Neural cell (in vitro differentiated cells): ENCODE measurements at regions not wholly inside any gene's neighbourhood (a gene's known extent, or its start where the extent isn't known, plus 50 kb on each side); places are given as distances from the start of the nearest gene placed in this dataset.

Experiments used
- H2AFZ ChIP-seq: fragments of 200-600, 300-800 bp; sonication (generic), shearing (Covaris generic); 2 replicates; pipeline ENCODE4 v1.6.0; 2014; ENCODE audit warnings: low read depth, mild to moderate bottlenecking, antibody characterized with exemption, low read length, moderate library complexity
- H3F3A ChIP-seq: fragments of 200-600 bp; shearing (Covaris generic); 2 replicates; pipeline ENCODE4 v1.6.1; 2016; ENCODE audit warnings: mild to moderate bottlenecking, moderate library complexity, mixed read lengths, antibody characterized with exemption, low read length; ENCODE audit not compliant: insufficient read depth, poor library complexity, severe bottlenecking
- H3K27ac ChIP-seq: fragments of 200-600, 300-800 bp; sonication (generic), shearing (Covaris generic); 2 replicates; pipeline ENCODE4 v1.5.1; 2014; ENCODE audit warnings: mild to moderate bottlenecking, low read length, moderate library complexity
- H3K27me3 ChIP-seq: fragments of 300-800, 200-600 bp; sonication (generic), shearing (Covaris generic); 2 replicates; pipeline ENCODE4 v1.6.0; 2014; ENCODE audit warnings: mild to moderate bottlenecking, low read depth, low read length, moderate library complexity; ENCODE audit not compliant: insufficient read depth
- H3K36me3 ChIP-seq: fragments of 300-800, 200-600 bp; sonication (generic), shearing (Covaris generic); 2 replicates; pipeline ENCODE4 v1.5.1; 2014; ENCODE audit warnings: mild to moderate bottlenecking, antibody characterized with exemption, low read length, moderate library complexity; ENCODE audit not compliant: insufficient read depth
- H3K4me2 ChIP-seq: fragments of 300-800, 200-600 bp; sonication (generic), shearing (Covaris generic); 2 replicates; pipeline ENCODE4 v1.6.0; 2014; ENCODE audit warnings: mild to moderate bottlenecking, low read length
- H3K4me3 ChIP-seq: fragments of 300-800, 200-600 bp; sonication (generic), shearing (Covaris generic); 2 replicates; pipeline ENCODE4 v1.5.1; 2014; ENCODE audit warnings: mild to moderate bottlenecking, low read length, moderate library complexity
- H3K79me2 ChIP-seq: fragments of 200-600 bp; shearing (Covaris generic); replicated peaks from 2 replicates; pipeline ENCODE4 v1.6.0; 2014; ENCODE audit warnings: mild to moderate bottlenecking, low read length, moderate library complexity; ENCODE audit not compliant: insufficient read depth
- H3K9ac ChIP-seq: fragments of 300-800, 200-600 bp; sonication (generic), shearing (Covaris generic); 2 replicates; pipeline ENCODE4 v1.6.1; 2016; ENCODE audit warnings: mild to moderate bottlenecking, low read length, mixed read lengths
- H3K9me2 ChIP-seq: fragments of 200-600 bp; shearing (Covaris generic); 2 replicates; pipeline ENCODE4 v1.6.1; 2016; ENCODE audit warnings: mild to moderate bottlenecking, low read length, mixed read lengths; ENCODE audit not compliant: insufficient read depth
- H3K9me3 ChIP-seq: fragments of 200-600, 300-800 bp; sonication (generic), shearing (Covaris generic); 2 replicates; pipeline ENCODE4 v1.6.1; 2016; ENCODE audit warnings: mild to moderate bottlenecking, mixed run types, low read length, moderate library complexity, mixed read lengths
- H4K20me1 ChIP-seq: fragments of 200-600 bp; shearing (Covaris generic); 2 replicates; pipeline ENCODE4 v1.6.1; 2016; ENCODE audit warnings: mild to moderate bottlenecking, mixed run types; ENCODE audit not compliant: insufficient read depth
- EP300 ChIP-seq: fragments of 450-650 bp; conservative IDR thresholded peaks from 2 replicates; pipeline ENCODE4 v1.6.1; 2014; ENCODE audit warnings: antibody characterized with exemption, mild to moderate bottlenecking, moderate library complexity; ENCODE audit not compliant: poor library complexity, severe bottlenecking
- EZH2 ChIP-seq: fragments of 200-600, 300-800 bp; shearing (Covaris generic), sonication (generic); IDR thresholded peaks from 2 replicates; pipeline ENCODE4 v1.6.1; 2014; ENCODE audit warnings: antibody characterized with exemption, low read length, borderline replicate concordance, mild to moderate bottlenecking; ENCODE audit not compliant: insufficient read depth, poor library complexity, severe bottlenecking
- MXI1 ChIP-seq: fragments of 450-650 bp; conservative IDR thresholded peaks from 2 replicates; pipeline ENCODE4 v1.6.1; 2014; ENCODE audit warnings: antibody characterized with exemption, mild to moderate bottlenecking; ENCODE audit not compliant: poor library complexity, severe bottlenecking
- POLR2AphosphoS5 ChIP-seq: IDR thresholded peaks from 2 replicates; pipeline ENCODE4 v1.6.1; 2012
- RAD21 ChIP-seq: fragments of 450-650 bp; conservative IDR thresholded peaks from 2 replicates; pipeline ENCODE4 v1.6.1; 2014; ENCODE audit warnings: antibody characterized with exemption, mild to moderate bottlenecking, moderate library complexity
- REST ChIP-seq: IDR thresholded peaks from 2 replicates; pipeline ENCODE4 v1.6.1; 2012; ENCODE audit warnings: borderline replicate concordance
- SMC3 ChIP-seq: fragments of 450-650 bp; conservative IDR thresholded peaks from 2 replicates; pipeline ENCODE4 v1.6.1; 2014; ENCODE audit warnings: antibody characterized with exemption, mild to moderate bottlenecking, moderate library complexity; ENCODE audit not compliant: poor library complexity
- TAF1 ChIP-seq: IDR thresholded peaks from 2 replicates; pipeline ENCODE4 v1.6.1; 2012; ENCODE audit warnings: low read depth
- TF ChIP-seq, protein P1 (sequence below): fragments of 450-650 bp; IDR thresholded peaks from 2 replicates; pipeline ENCODE4 v1.5.1; 2014; ENCODE audit warnings: antibody characterized with exemption, mild to moderate bottlenecking, moderate library complexity; ENCODE audit not compliant: poor library complexity, severe bottlenecking

GRCh38 chr2:13110825-13111224 lies 394.1 kb downstream of the TRIB2 start:
- no peak overlapping the region for H3K9ac ChIP-seq
- no peak overlapping the region for H2AFZ ChIP-seq
- H3K4me3 ChIP-seq, result no peak overlapping the region
- H3K27ac ChIP-seq, result no peak overlapping the region
- no peaks in the 10 kb centered on the region for H3F3A ChIP-seq
- H3K27me3 ChIP-seq, result no peaks in the 10 kb centered on the region
- no peaks in the 10 kb centered on the region for H3K9me2 ChIP-seq
- no peaks in the 10 kb centered on the region for H3K36me3 ChIP-seq
- no peaks in the 10 kb centered on the region for H3K79me2 ChIP-seq
- no peak overlapping the region for H3K4me2 ChIP-seq
- H3K9me3 ChIP-seq, result no peaks in the 10 kb centered on the region
- no peaks in the 10 kb centered on the region for H4K20me1 ChIP-seq
- TF ChIP-seq, protein P1, sequence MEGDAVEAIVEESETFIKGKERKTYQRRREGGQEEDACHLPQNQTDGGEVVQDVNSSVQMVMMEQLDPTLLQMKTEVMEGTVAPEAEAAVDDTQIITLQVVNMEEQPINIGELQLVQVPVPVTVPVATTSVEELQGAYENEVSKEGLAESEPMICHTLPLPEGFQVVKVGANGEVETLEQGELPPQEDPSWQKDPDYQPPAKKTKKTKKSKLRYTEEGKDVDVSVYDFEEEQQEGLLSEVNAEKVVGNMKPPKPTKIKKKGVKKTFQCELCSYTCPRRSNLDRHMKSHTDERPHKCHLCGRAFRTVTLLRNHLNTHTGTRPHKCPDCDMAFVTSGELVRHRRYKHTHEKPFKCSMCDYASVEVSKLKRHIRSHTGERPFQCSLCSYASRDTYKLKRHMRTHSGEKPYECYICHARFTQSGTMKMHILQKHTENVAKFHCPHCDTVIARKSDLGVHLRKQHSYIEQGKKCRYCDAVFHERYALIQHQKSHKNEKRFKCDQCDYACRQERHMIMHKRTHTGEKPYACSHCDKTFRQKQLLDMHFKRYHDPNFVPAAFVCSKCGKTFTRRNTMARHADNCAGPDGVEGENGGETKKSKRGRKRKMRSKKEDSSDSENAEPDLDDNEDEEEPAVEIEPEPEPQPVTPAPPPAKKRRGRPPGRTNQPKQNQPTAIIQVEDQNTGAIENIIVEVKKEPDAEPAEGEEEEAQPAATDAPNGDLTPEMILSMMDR, result no peak
- TF ChIP-seq TAF1 (no peak), REST (no peak), EZH2 (no peak), MXI1 (no peak), RAD21 (no peak), SMC3 (no peak), POLR2AphosphoS5 (no peak), EP300 (no peak)

- H3K9ac ChIP-seq, result no peak overlapping the region
Observed at GRCh38 chr2:13113002-13113401, 396.3 kb downstream of the TRIB2 start.

DNA sequence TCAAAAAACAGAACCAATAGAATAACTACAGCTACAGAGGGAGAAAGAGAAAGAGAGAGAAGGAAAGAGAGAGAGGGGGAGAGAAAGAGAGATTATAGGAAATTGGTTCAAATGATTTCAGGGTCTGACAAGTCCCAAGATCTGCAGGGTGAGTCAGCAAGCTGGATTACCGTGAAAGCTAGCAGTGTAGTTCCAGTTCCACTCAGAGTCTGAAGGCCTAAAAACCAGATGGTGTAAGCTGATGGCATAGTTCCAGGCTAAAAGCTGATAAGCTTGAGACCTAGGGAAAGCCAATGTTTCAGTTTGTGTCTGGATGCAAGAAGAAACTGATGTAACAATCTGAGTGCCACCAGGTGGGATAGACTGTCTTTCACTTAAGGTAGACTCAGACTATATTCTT lies 397.7 kb downstream of the TRIB2 start:
- Histone ChIP-seq H2AFZ (no peak overlapping the region), H4K20me1 (no peaks in the 10 kb centered on the region)
- TF ChIP-seq POLR2AphosphoS5, result no peak
- TF ChIP-seq, protein P1, result no peak
- no peak for TF ChIP-seq RAD21
- TF ChIP-seq EZH2, result no peak
- TF ChIP-seq EP300, result no peak
- TF ChIP-seq SMC3, result no peak
- no peak for TF ChIP-seq MXI1
- TF ChIP-seq REST, result no peak
- no peak for TF ChIP-seq TAF1

More at GRCh38 chr2:13113002-13113401, 396.3 kb downstream of the TRIB2 start:
- TF ChIP-seq POLR2AphosphoS5 (no peak), EP300 (no peak), EZH2 (no peak)
- Histone ChIP-seq H2AFZ (no peak overlapping the region), H3K27me3 (no peaks in the 10 kb centered on the region), H4K20me1 (no peaks in the 10 kb centered on the region), H3K4me2 (no peak overlapping the region), H3K9me2 (no peaks in the 10 kb centered on the region), H3K9me3 (no peaks in the 10 kb centered on the region), H3K4me3 (no peak overlapping the region), H3K27ac (no peak overlapping the region), H3K36me3 (no peaks in the 10 kb centered on the region), H3F3A (no peaks in the 10 kb centered on the region), H3K79me2 (no peaks in the 10 kb centered on the region)

More for the DNA sequence above, 397.7 kb downstream of the TRIB2 start:
- Histone ChIP-seq H3F3A (no peaks in the 10 kb centered on the region), H3K27me3 (no peaks in the 10 kb centered on the region), H3K79me2 (no peaks in the 10 kb centered on the region), H3K9me2 (no peaks in the 10 kb centered on the region), H3K4me2 (no peak overlapping the region), H3K9ac (no peak overlapping the region), H3K4me3 (no peak overlapping the region), H3K36me3 (no peaks in the 10 kb centered on the region), H3K9me3 (no peaks in the 10 kb centered on the region), H3K27ac (no peak overlapping the region)
